NCI-H2227 treated with DMSO at 0.1 percent for 48 hours (cell line): ENCODE measurements at regions not wholly inside any gene's neighbourhood (a gene's known extent, or its start where the extent isn't known, plus 50 kb on each side); places are given as distances from the start of the nearest gene placed in this dataset.
"Not testable (repeated sequence)": the region's sequence is repeated elsewhere in the genome, so short reads cannot be mapped to it uniquely, and the experiment has no call there.

Experiments
- DNase-seq: peaks from one replicate; lab custom pipeline; 2025; lab: John Stamatoyannopoulos, UW

DNA sequence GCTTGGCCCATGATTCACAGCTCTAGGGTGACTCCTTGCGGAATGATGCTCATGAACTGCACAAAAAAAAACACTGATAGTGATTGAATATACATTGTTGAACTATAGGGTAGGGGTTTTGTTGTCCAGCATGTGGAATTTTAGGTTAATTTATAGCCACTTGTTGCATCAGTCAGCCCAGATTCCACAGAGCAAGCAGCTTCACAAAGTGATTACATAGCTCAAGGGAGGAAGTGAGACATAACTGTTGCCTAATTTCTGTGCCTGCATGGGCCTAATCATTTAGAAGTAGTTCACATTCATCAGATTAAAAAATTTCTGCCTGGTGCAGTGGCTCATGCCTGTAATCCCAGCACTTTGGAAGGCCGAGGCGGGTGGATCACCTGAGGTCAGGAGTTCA, 142.2 kb upstream of the ZNF722 start:
- DNase-seq: not testable (repeated sequence)

DNA sequence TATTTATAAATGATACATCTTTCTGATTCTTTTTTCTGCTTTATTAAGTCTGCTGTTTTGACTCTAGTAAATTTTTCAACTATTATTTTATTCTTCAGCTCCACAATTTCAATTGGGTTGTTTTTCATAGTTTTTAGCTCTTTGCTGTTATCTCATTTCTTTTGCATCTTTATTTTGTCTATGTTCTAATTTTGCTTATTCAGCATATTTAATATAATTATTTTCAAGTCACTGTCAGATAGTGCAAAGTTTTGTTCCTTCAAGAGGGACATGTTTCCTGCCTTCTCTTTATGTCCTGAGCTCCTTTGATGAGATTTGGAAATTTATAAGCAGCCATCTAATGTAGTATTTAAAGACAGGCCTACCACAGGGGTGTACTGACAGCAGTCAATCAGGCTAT, 131.5 kb upstream of the ZNF722 start:
- DNase-seq: no peak

DNA sequence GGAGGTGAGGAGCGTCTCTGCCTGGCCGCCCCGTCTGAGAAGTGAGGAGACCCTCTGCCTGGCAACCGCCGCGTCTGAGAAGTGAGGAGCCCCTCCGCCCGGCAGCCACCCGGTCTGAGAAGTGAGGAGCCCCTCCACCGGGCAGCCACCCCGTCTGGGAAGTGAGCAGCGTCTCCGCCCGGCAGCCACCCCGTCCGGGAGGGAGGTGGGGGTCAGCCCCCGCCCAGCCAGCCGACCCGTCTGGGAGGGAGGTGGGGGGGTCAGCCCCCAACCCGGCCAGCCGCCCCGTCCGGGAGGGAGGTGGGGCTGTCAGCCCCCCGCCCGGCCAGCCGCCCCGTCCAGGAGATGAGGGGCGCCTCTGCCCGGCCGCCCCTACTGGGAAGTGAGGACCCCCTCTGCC, 124.4 kb upstream of the ZNF722 start:
- not testable (repeated sequence) for DNase-seq

DNA sequence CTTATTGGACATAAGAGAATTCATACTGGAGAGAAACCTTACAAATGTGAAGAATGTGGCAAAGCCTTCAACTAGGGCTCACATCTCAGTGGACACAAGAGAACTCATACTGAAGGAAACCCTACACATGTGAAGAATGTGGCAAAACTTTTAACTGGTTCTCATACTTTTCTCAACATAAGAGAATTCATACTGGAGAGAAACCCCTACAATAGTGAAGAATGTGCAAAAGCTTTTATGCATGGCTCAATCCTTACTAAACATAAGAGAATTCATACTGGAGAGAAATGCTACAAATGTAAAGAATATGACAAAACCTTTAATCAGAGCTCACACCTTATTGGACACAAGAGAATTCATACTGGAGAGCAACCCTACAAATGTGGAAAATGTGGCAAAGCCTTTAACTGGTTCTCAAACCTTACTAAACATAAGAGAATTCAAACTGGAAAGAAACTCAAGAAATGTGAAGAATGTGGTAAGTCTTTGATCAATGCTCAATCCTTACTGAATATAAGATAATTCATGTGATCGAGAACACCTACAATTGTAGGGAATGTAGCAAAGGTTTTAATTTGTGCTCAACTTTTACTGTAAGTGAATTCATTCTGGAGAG, 121.8 kb upstream of the ZNF722 start:
- no peak for DNase-seq

DNA sequence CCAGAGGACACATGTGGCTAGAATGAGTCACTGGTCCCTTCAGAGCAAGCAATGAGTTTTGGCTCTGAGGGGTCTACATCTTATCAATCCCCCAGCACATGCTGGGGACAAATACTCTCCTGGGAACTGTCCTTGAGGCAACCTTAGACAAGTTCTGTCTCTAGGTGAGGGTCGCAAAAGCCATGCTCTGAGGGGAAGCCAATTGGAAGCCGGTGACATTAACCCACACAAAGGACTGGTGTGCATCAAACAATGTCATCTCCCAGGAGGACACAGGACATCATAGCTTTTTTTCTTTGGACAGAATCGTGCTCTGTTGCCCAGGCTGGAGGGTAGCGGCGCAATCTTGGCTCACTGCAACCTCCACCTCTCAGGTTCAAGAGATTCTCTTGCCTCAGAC, 111.6 kb upstream of the ZNF722 start:
- no peak for DNase-seq

DNA sequence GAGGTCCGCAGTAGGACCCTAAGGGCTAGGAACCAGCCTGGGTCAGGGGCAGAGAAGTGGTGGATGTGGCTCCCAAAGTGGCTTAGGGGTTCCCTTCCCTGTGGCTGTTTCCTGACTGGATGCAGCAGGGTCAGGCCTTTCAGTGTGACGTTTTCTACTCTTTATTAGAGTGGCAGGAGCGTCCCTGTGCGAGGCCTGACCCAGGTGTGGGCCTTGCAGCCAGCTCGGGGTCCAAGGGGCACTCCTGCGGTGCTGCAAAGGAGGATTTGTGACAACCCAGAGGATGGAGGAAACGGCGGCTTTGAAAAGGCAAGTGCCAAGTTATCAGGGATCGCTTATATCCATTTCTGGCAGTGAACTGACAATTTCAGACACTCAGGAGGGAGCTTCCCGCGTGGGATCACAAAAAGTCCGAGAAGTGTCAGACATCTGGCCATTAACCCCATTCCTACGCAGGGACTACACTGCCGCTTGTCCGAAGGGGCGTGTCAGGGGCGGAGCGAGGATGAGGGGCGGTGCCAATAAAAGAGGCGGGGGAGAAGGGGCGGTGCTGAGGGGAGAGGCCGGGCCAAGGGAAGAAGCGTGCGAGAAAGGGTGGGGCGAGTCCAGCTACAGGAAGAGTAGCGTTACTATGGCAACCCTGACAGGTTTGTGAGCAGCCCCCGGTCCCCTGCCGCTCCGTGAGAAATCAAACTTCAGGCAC, 98.8 kb upstream of the ZNF722 start:
- peak; percentile 94 for DNase-seq

DNA sequence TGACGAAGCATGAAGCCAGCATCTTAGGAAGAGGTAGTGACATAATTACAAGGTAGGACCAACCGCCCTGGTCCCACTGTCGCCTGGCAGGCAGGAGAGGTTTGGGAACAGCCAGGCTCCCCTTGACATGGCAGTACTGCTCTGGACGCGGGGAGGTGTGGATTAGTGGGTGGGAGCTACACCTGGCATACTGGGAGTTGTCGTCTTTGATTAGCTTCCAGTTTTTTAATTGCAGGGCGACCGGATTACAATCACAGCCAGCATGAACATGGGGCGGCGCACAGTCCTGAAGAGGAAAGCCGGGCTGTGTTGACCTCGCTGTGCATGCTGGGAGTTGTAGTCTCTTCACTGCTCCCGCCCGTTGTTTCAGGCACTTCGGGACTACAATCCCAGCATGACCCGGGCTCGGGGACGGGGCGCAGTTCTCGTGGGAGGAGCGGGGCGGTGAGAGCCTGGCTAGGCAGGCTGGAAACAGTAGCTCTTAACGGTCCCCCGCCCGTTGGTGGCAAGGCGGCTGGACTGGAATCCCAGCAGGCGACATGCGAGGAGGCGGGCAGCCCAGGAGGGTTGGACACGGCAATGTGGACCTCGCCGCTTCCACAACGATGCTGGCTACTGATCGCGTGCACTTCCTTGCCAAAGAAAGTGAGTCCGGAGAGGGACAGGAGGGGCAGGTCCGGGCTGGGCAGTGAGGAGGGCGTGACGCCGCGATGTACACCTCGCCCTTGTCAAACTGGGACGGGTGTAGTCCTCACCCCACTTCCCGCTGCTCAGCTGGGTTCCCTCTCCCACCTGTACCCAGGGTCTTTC, 98.0 kb upstream of the ZNF722 start:
- peak; percentile 97 for DNase-seq

DNA sequence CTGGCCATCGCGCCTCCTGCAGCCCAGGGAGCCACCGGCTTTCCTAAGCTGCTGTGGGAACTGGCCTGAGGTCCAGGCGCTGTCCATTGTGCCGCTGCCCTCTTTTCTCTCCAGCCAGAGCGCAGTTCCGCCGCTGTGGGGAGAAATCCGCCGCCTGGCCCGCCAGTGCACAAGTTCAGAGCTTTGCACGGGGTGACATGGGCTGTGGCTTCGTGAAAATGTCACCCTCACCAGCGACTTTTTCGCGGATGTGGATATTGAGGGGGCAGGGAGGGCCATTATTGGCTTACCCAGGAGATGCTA, 97.5 kb upstream of the ZNF722 start:
- DNase-seq: not testable (repeated sequence)

DNA sequence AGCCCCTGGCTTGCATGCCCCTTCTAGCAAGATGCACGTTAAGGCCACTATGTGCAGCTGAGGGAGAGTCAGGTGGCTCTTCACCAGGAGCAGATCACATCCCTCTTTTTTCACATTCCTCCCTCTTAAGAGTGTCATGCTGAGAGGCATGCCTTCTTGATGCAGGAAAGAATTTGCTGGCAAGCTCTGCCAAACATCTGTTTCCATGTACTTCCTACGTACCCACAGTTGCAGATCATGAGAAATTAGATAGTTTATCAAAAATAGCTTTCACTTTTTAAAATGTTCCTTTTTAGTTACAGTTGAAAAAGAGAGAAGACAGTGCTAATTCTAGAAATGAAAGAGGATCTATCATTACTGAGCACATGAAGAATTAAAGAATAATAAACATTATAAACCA, 79.7 kb upstream of the ZNF722 start:
- DNase-seq: no peak

DNA sequence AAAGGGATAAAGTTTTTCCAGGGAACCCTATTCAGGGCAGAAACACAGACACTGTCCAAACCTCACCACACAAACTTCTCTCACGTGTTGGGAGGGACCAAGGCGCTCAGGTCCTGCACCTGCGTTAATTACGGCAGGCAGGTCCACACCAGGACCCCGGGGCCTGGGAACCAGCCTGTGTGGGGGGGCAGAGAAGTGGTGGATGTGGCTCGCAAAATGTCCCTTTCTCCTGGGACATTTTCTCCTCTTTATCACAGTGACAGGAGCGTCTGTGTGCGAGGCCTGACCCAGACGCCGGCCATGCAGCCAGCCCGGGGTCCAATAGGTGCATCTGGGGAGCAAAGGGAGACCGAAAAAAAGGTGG, 73.4 kb upstream of the ZNF722 start:
- no peak for DNase-seq

DNA sequence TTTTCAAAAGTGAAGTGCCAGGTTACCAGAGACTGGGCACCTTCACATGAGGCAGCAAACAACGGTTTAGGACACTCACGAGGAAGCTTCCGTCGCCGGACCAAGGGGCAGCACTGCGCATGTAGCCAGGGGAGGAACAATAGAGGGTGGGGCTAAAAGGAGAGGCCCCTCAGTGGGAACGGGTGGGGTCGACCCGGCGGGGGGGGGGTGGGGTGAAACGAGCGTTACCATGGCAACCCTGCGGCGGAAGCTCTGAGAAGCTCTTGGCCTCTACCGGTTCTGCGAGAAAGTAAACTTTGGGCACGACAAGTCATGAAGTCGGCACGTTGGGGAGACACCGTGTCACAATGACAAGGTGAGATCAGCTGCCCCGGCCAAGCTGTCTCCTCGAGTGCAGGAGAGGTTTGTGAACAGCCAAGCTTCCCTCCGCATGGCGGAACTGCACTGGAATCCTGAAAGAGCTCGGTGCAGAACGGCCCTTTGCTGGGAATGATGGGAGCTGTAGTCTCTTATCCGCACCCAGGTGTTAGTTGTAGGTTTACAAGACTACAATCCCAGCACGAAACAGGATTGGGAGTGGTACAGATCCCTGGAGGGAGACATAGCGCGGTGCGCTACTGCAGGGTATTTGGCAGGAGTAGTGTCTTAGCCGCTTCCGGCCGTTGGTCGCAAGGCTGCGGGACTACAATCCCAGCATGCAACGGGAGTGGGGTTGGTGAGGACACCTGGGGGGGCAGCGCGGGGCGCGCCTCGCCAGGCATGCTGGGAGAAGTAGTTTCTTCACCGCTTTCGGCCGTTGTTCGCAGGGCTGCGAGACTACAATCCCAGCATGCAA, 72.8 kb upstream of the ZNF722 start:
- DNase-seq: peak; percentile 99

DNA sequence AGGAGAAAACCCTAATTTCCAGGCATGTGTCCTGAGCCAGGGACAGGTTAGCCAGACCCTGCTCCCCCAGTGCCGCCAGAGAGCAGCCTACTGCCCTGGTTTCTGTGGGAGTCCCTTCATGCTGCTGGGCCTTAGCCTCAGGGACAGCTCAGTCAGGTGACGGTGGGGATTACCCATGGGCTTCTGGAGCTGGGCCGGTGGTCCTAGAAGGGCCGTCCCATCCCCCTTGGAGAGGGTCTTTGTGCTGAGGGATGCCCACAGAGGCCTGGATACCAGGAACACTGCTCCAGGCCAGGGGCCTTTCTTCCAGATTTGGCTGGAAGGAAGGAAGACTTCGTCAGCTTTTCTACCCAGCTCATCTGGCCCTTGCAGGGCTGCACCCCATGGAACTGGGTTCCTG, 71.4 kb upstream of the ZNF722 start:
- no peak for DNase-seq

DNA sequence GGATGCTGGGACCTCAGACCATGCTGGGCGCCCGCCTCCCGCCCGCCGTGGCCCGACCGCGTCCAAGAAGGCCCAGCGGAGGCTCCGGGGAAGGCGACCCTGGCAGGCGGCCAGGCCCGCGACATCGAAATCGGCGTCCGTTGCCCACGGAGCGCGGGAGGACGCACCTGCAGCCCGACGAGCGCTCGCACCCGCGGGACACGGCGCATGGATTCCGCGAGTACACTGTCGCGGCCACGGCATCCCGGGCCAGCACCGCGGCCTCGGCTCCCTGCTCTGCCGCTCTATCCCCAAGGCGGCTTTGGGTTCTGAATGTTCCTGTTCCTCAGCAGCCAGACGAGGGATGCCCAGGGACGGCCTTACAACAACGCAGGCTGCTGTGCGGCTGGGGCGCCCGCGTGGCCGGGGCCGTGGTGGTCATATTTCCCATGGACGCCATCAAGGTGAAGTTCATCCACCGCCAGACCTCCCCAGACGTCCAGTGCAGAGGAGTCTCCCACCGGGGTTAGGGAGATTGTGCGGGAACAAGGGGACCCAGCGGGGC, 67.5 kb upstream of the ZNF722 start:
- no peak for DNase-seq

DNA sequence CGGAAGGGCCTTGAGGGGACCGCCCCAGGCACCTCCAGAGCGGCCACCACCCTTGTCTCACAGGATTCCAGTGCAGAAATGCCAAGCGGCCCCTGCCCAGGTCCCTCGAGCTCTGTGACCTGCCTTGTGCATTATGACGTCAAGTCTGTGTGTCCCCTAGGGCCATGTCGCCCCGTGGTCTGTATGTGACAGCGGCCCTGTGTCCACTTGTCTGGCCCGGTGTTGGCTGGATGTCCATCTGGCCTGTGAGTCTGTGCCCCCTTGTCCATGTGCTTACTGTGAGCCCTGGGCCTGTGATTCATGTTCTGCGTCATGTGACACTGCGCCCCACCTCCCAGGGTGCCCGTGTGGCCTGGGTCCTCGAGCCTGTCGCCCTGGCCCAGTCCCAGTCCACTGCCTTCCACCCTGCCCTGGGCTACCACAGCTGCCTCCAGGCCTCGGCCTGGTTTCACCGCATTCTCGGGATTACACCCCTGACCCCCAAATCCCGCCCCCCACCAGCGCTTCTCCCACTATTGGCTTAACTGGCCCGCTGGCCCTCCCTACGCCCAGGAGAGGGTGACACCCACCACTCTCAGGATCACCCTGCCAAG, 66.6 kb upstream of the ZNF722 start:
- no peak for DNase-seq
